T-helper 1 cell treated with Interleukin-12 subunit alpha and Interleukin-12 subunit beta and Interleukin-4 antibody, amounts not matched to agents 30 ng/mL and 1 ng/mL, for 36 hours (primary cell): ENCODE measurements at regions not wholly inside any gene's neighbourhood (a gene's known extent, or its start where the extent isn't known, plus 50 kb on each side); places are given as distances from the start of the nearest gene placed in this dataset.

Experiments
- intact Hi-C: fragments of 100-400 bp; cut with micrococcal nuclease; formaldehyde crosslinking; loops from one replicate; pipeline ENCODE4 v1.15.1; 2024

GRCh38 chr14:56870336-56870735 is 60.1 kb upstream of the OTX2 start:
- intact Hi-C loops = loop anchor here (10.0 kb wide), 1 partner anchor 376 kb away; no protein-coding TSS in a partner anchor

- intact Hi-C loops = no loop called here
These were observed 58.4 kb upstream of the OTX2 start for GRCh38 chr14:56868660-56869059.

- intact Hi-C loops = no loop called here
These were observed 52.6 kb upstream of the OTX2 start for GRCh38 chr14:56862836-56863235.

- intact Hi-C loops = no loop called here
These were observed 50.2 kb upstream of the OTX2 start for GRCh38 chr14:56860441-56860840.
